Pancreas (tissue), 10 donors: ENCODE measurements at regions not wholly inside any gene's neighbourhood (a gene's known extent, or its start where the extent isn't known, plus 50 kb on each side); places are given as distances from the start of the nearest gene placed in this dataset.

Source experiments
- ATAC-seq, 4 donors: fragments of 200-7000 bp; cut with Tn5 transposase; one replicate each; pipeline versions ENCODE4 v1.8.0 to v1.9.1; 2020; ENCODE audit warnings: mild to moderate bottlenecking in 4 of 4, moderate library complexity in 4 of 4
- DNase-seq, 6 donors: peaks; one replicate each; pipeline ENCODE4 v3.0.0-alpha.2; 2020
- FAIRE-seq: peaks from 2 replicates; lab custom pipeline; 2012; peaks lifted over from hg19 to GRCh38; lab: Jason Lieb, UNC
- H3K27ac ChIP-seq, 4 donors: fragments of 200-600 bp; sonication (generic); 1 replicate in 3 of 4; 2 replicates in 1 of 4; pipeline versions ENCODE4 v1.5.0 to v1.8.0; 2020
- H3K27me3 ChIP-seq, 4 donors: fragments of 200-600 bp; one replicate each; pipeline ENCODE4 v1.8.0; 2021
- H3K36me3 ChIP-seq, 3 donors: fragments of 200-600 bp; sonication (generic) in 1 of 3; one replicate each; pipeline versions ENCODE4 v1.5.0 to v1.8.0; 2020 to 2021
- H3K4me1 ChIP-seq, 3 donors: fragments of 200-600 bp; one replicate each; pipeline ENCODE4 v1.8.0; 2021
- H3K4me3 ChIP-seq, 4 donors: fragments of 200-600 bp; sonication (generic) in 2 of 4; one replicate each; pipeline versions ENCODE4 v1.5.0 to v1.8.0; 2020 to 2021
- H3K9me3 ChIP-seq, 4 donors: fragments of 200-600 bp; one replicate each; pipeline ENCODE4 v1.8.0; 2021
- WGBS, 2 donors: extraction: QIAGEN DNeasy Blood & Tissue Kit; methylation state at CpG; one replicate each; pipeline ENCODE4 v1.1.7; 2013; 5-methylcytosine and 5-hydroxymethylcytosine counted together
- intact Hi-C, 3 donors: fragments of 100-400 bp; cut with DNase I; formaldehyde crosslinking; loops; one replicate each; pipeline versions ENCODE4 v1.11.1 to v1.14.2; 2022
- TF ChIP-seq, protein P1 (sequence below), 4 donors: fragments of 200-600 bp; sonication (generic) in 3 of 4; IDR thresholded peaks; one replicate each; pipeline versions ENCODE4 v1.5.0 to v1.8.0; 2021; ENCODE audit warnings: antibody characterized with exemption in 4 of 4
- donor health status: healthy with polysubstance abuse.
- donor health status: DM: no; HTN: no; CAD: no; lungs with moderate emphysema.
- donor health status: DM: no; HTN: no; CAD: no.
- donor health status: control.
- donor health status: control.
- donor health status: Bipolar disorder and iron deficiency.
- donor health status: DM: yes; HTN: yes; CAD: no.
- donor health status: DM: no; HTN: no; CAD: no.
- donor health status: DM: no; HTN: no; CAD: no.
- donor health status: DM: yes; HTN: yes; CAD: no.

DNA sequence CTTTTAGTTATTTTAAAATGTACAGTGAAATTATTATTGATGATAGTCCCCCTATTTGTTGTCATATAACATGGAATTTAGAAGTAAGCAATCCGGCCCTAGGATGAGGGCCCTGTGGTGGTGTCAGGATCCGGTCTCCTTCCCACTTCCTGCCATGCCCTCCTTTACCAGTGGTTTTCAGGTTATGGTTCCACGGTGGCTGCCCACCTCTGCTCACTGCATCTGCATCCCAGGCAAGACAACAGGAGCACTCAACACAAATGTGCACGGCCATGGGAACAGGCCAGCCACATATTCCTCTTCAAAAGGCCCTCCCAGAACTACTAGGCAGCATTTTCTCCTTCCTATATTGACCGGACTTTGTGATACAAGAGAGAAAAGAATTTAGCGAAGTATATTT, 1007.2 kb downstream of the TBC1D22A start:
- Histone ChIP-seq H3K27me3 (peaks cover 0 to 4% (median 0%) of the 10 kb centered on the region in 4 donors), H3K4me3 (no peak overlapping the region), H3K4me1 (no peaks in the 10 kb centered on the region), H3K9me3 (no peaks in the 10 kb centered on the region), H3K27ac (no peak overlapping the region), H3K36me3 (no peaks in the 10 kb centered on the region)
- intact Hi-C loops, result no loop called here
- FAIRE-seq, result no peak
- TF ChIP-seq, protein P1, sequence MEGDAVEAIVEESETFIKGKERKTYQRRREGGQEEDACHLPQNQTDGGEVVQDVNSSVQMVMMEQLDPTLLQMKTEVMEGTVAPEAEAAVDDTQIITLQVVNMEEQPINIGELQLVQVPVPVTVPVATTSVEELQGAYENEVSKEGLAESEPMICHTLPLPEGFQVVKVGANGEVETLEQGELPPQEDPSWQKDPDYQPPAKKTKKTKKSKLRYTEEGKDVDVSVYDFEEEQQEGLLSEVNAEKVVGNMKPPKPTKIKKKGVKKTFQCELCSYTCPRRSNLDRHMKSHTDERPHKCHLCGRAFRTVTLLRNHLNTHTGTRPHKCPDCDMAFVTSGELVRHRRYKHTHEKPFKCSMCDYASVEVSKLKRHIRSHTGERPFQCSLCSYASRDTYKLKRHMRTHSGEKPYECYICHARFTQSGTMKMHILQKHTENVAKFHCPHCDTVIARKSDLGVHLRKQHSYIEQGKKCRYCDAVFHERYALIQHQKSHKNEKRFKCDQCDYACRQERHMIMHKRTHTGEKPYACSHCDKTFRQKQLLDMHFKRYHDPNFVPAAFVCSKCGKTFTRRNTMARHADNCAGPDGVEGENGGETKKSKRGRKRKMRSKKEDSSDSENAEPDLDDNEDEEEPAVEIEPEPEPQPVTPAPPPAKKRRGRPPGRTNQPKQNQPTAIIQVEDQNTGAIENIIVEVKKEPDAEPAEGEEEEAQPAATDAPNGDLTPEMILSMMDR (IDR thresholded peaks at IDR 0.05), result no peak
- WGBS, 2 donors, result 70 to 80% methylated on average over 6 of the region's 6 CpGs
- ATAC-seq, result no peak
- DNase-seq, result no peak

DNA sequence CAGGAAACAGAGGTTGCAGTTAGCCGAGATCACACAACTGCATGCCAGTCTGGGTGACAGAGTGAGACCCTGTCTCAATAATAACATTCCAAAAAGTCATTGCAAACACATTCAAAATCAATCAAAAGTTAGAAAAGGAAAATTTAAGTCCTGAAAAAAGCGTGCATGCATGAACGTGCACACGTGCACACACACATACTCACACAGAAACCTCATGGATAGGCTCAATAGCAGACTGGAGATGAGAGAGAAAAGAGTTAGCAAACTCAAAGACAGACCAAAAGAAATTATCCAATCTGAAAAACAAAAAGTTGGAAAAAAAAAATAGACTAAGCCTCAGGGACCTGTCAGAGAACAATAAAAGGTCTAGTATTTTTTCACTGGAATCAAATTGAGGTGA, 1005.6 kb downstream of the TBC1D22A start:
- ATAC-seq (no peak), FAIRE-seq (no peak), DNase-seq (no peak)
- H3K27ac ChIP-seq, result no peak overlapping the region
- H3K9me3 ChIP-seq, result no peaks in the 10 kb centered on the region
- 56 to 75% methylated on average over 4 of the region's 4 CpGs for WGBS, 2 donors
- no peak overlapping the region for H3K4me3 ChIP-seq
- intact Hi-C loops, result no loop called here
- TF ChIP-seq, protein P1 (IDR thresholded peaks at IDR 0.05), result no peak
- no peaks in the 10 kb centered on the region for H3K36me3 ChIP-seq
- H3K4me1 ChIP-seq, result no peaks in the 10 kb centered on the region
- peaks cover 0 to 4% (median 2%) of the 10 kb centered on the region in 4 donors for H3K27me3 ChIP-seq

DNA sequence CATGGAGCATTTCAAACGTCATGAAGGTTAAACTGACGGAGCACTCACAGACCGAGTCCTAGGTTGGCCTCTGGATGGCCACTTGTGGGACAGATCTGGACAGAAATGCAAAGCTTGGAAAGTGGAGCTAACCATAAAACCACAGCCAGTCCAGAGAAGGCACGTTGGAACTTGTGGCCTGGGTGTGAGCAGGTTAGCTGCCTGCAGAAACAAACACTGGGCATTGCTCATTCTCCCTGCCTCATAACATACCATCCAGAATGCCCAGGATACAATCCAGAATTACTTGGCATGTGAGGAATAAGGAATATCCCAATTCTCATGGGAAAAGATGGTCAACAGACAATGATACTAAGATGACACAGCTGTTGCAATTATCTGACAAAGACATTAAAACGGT, 1005.0 kb downstream of the TBC1D22A start:
- intact Hi-C loops, result no loop called here
- ATAC-seq, result no peak
- no peaks in the 10 kb centered on the region for H3K9me3 ChIP-seq
- no peak for DNase-seq
- no peak overlapping the region for H3K27ac ChIP-seq
- no peaks in the 10 kb centered on the region for H3K4me1 ChIP-seq
- peaks cover 0 to 4% (median 2%) of the 10 kb centered on the region in 4 donors for H3K27me3 ChIP-seq
- H3K36me3 ChIP-seq, result no peaks in the 10 kb centered on the region
- 33 to 54% methylated on average over 5 of the region's 5 CpGs for WGBS, 2 donors
- no peak overlapping the region for H3K4me3 ChIP-seq
- TF ChIP-seq, protein P1 (IDR thresholded peaks at IDR 0.05), result no peak
- FAIRE-seq, result no peak

DNA sequence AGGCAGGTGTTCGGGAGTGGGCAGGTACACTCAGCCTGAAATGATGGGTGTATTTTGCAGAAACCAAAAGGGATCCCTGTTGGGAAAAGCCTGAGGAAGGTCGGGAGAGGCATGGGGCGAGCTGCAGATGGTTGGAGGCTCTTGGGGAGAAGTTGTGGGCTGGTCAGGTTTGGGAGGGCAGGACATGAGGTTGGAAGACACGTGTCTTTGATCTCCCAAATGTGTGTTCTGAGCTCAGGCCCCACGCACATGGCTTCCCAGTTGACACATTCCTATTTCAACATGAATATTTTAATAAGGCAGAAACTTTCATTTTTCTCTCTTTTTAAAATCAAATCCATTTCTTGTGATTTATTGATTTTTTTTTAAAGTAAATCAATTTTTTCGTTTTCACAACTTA, 1003.3 kb downstream of the TBC1D22A start:
- Histone ChIP-seq H3K27me3 (peaks cover 0 to 4% (median 2%) of the 10 kb centered on the region in 4 donors), H3K36me3 (no peaks in the 10 kb centered on the region), H3K4me3 (no peak overlapping the region), H3K4me1 (no peaks in the 10 kb centered on the region), H3K27ac (no peak overlapping the region), H3K9me3 (no peaks in the 10 kb centered on the region)
- 43 to 44% methylated on average over 6 of the region's 6 CpGs for WGBS, 2 donors
- TF ChIP-seq, protein P1 (IDR thresholded peaks at IDR 0.05), result no peak
- FAIRE-seq (no peak), ATAC-seq (no peak), DNase-seq (no peak)
- intact Hi-C loops, result no loop called here

DNA sequence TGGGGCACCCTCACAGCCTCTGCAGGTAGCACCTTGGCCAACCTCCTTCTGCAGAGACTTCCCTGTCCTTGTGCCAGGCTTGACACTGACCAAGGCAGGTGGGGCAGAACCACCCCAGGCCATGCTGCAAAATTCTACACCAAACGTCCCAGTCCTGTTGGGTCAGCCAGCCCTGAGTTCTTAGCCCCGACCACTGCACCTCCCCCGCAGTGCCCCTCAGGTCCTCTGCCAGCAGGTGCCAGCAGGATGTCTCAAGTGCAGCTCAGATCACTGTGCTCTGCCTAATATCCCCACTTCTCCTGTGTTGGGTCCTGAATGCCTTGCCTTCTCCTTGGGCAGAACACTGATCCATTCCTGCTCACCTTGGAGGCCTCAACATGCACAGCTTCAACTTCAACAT, 999.7 kb downstream of the TBC1D22A start:
- no peak for DNase-seq
- 48 to 74% methylated on average over 3 of the region's 3 CpGs for WGBS, 2 donors
- no peaks in the 10 kb centered on the region for H3K9me3 ChIP-seq
- H3K4me1 ChIP-seq, result no peaks in the 10 kb centered on the region
- no peaks in the 10 kb centered on the region for H3K36me3 ChIP-seq
- no peak overlapping the region for H3K4me3 ChIP-seq
- no peak for ATAC-seq
- intact Hi-C loops, result no loop called here
- H3K27me3 ChIP-seq, result peaks cover 0 to 3% (median 0%) of the 10 kb centered on the region in 4 donors
- no peak overlapping the region for H3K27ac ChIP-seq
- FAIRE-seq, result no peak
- TF ChIP-seq, protein P1 (IDR thresholded peaks at IDR 0.05), result no peak
